ENCODE measurements at regions not wholly inside any gene's neighbourhood (a gene's known extent, or its start where the extent isn't known, plus 50 kb on each side); places are given as distances from the start of the nearest gene placed in this dataset.

DNA sequence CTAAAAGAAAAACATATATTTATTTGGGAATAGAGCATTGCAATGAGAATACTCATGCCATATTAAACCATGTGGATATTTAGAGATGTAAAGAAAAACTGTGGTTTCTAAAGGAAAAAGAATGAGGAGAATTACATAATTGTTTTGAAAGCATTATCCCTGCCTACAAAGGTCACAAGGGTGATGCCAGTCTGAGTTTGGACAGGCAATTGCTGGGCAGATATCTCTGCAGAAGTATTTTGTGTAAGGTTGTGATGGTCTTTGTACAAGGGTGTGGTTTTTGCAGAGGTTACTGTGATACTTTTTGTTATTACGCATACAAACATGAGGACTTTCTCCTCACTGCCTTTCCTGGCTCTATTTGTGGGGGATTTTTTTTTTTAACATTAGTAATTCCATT lies 2022.9 kb upstream of the CDH6 start:
- TF ChIP-seq, protein P1, sequence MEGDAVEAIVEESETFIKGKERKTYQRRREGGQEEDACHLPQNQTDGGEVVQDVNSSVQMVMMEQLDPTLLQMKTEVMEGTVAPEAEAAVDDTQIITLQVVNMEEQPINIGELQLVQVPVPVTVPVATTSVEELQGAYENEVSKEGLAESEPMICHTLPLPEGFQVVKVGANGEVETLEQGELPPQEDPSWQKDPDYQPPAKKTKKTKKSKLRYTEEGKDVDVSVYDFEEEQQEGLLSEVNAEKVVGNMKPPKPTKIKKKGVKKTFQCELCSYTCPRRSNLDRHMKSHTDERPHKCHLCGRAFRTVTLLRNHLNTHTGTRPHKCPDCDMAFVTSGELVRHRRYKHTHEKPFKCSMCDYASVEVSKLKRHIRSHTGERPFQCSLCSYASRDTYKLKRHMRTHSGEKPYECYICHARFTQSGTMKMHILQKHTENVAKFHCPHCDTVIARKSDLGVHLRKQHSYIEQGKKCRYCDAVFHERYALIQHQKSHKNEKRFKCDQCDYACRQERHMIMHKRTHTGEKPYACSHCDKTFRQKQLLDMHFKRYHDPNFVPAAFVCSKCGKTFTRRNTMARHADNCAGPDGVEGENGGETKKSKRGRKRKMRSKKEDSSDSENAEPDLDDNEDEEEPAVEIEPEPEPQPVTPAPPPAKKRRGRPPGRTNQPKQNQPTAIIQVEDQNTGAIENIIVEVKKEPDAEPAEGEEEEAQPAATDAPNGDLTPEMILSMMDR (IDR thresholded peaks at IDR 0.05): no peak
- no peak for TF ChIP-seq EP300 (IDR thresholded peaks at IDR 0.05; ENCODE audit: low read depth)
